SH-SY5Y (cell line): ENCODE measurements at regions not wholly inside any gene's neighbourhood (a gene's known extent, or its start where the extent isn't known, plus 50 kb on each side); places are given as distances from the start of the nearest gene placed in this dataset.

Source experiments
- GATA2 ChIP-seq: IDR thresholded peaks from 2 replicates; pipeline ENCODE4 v1.6.1; 2011; ENCODE audit warnings: mild to moderate bottlenecking, low read depth, low read length
- GATA3 ChIP-seq: IDR thresholded peaks from 2 replicates; pipeline ENCODE4 v1.6.1; 2011; ENCODE audit warnings: low read depth, mild to moderate bottlenecking, low read length, moderate library complexity

- TF ChIP-seq GATA2: no peak
- TF ChIP-seq GATA3: no peak
Measured at GRCh38 chr2:18835787-18836186, 246.4 kb upstream of the NT5C1B start.
